CD14-positive monocyte (primary cell): ENCODE measurements at regions not wholly inside any gene's neighbourhood (a gene's known extent, or its start where the extent isn't known, plus 50 kb on each side); places are given as distances from the start of the nearest gene placed in this dataset.
"Not testable (repeated sequence)": the region's sequence is repeated elsewhere in the genome, so short reads cannot be mapped to it uniquely, and the experiment has no call there.

Source experiments
- DNase-seq, 3 donors: peaks; one replicate each; pipeline ENCODE4 v3.0.0-alpha.2; 2011 to 2022
- H2AFZ ChIP-seq: 2 replicates; pipeline ENCODE4 v1.6.0; 2012; ENCODE audit warnings: mild to moderate bottlenecking, low read depth, low read length, inconsistent platforms; ENCODE audit not compliant: insufficient read depth, poor library complexity, severe bottlenecking
- H3K27ac ChIP-seq, 2 donors: 1 replicate in 1 of 2; 2 replicates in 1 of 2; pipeline ENCODE4 v1.5.1; 2012 to 2013; ENCODE audit warnings: low read length in 2 of 2, control low read depth in 1 of 2, inconsistent platforms in 1 of 2, low read depth in 1 of 2, mild to moderate bottlenecking in 1 of 2
- H3K27me3 ChIP-seq, 2 donors: one replicate each; pipeline versions ENCODE4 v1.6.0 to v1.6.1; 2011 to 2013; ENCODE audit warnings: low read length in 2 of 2; ENCODE audit not compliant: control insufficient read depth in 2 of 2, insufficient read depth in 2 of 2
- H3K36me3 ChIP-seq, 2 donors: replicated peaks in 1 of 2; 1 replicate in 1 of 2; 2 replicates in 1 of 2; pipeline versions ENCODE4 v1.5.1 to v1.6.1; 2012 to 2013; ENCODE audit warnings: low read length in 2 of 2, control low read depth in 1 of 2, inconsistent platforms in 1 of 2, mild to moderate bottlenecking in 1 of 2; ENCODE audit not compliant: insufficient read depth in 2 of 2, control insufficient read depth in 1 of 2
- H3K4me1 ChIP-seq, 2 donors: 1 replicate in 1 of 2; 2 replicates in 1 of 2; pipeline versions ENCODE4 v1.5.1 to v1.6.1; 2012 to 2013; ENCODE audit warnings: low read length in 2 of 2, control low read depth in 1 of 2, inconsistent platforms in 1 of 2, mild to moderate bottlenecking in 1 of 2, moderate library complexity in 1 of 2; ENCODE audit not compliant: insufficient read depth in 2 of 2, control insufficient read depth in 1 of 2
- H3K4me2 ChIP-seq: replicated peaks from 2 replicates; pipeline ENCODE3; 2012; ENCODE audit warnings: low read length, moderate library complexity, mild to moderate bottlenecking; ENCODE audit not compliant: poor library complexity, severe bottlenecking; ENCODE audit errors: extremely low read depth
- H3K4me3 ChIP-seq, 3 experiments: fragments of 200-600 bp in 1 of 3; sonication (generic) in 1 of 3; replicated peaks in 1 of 3; 1 replicate in 2 of 3; 2 replicates in 1 of 3; pipeline ENCODE4 v1.5.1; 2011 to 2013; ENCODE audit warnings: low read length in 3 of 3, mild to moderate bottlenecking in 3 of 3, control low read depth in 2 of 3, low read depth in 2 of 3, inconsistent platforms in 1 of 3, moderate library complexity in 1 of 3
- H3K79me2 ChIP-seq: 2 replicates; pipeline ENCODE4 v1.6.0; 2012; ENCODE audit warnings: mild to moderate bottlenecking, control low read depth, inconsistent platforms, low read length, moderate library complexity; ENCODE audit not compliant: insufficient read depth
- H3K9ac ChIP-seq: 2 replicates; pipeline ENCODE4 v1.6.0; 2017; ENCODE audit warnings: low read length, mild to moderate bottlenecking; ENCODE audit not compliant: insufficient read depth, poor library complexity, severe bottlenecking
- H3K9me3 ChIP-seq, 2 donors: replicated peaks in 1 of 2; 1 replicate in 1 of 2; 2 replicates in 1 of 2; pipeline versions ENCODE4 v1.5.1 to v1.6.1; 2012 to 2013; ENCODE audit warnings: low read length in 2 of 2, control low read depth in 1 of 2; ENCODE audit not compliant: control insufficient read depth in 1 of 2, insufficient read depth in 1 of 2
- H4K20me1 ChIP-seq: 2 replicates; pipeline ENCODE4 v1.6.0; 2012; ENCODE audit warnings: mild to moderate bottlenecking, low read length, control low read depth, moderate library complexity; ENCODE audit not compliant: insufficient read depth
- H3K27ac Mint-ChIP-seq, 7 donors: one replicate each; pipeline ENCODE4 v1.8.0; 2020; ENCODE audit warnings: mild to moderate bottlenecking in 7 of 7, mixed read lengths in 7 of 7, moderate library complexity in 6 of 7, inconsistent platforms in 2 of 7
- H3K27me3 Mint-ChIP-seq, 3 donors: one replicate each; pipeline ENCODE4 v1.8.0; 2021 to 2022; ENCODE audit warnings: low read depth in 3 of 3, mild to moderate bottlenecking in 3 of 3, mixed read lengths in 3 of 3, moderate library complexity in 3 of 3, inconsistent platforms in 1 of 3
- H3K36me3 Mint-ChIP-seq, 2 donors: one replicate each; pipeline ENCODE4 v1.8.0; 2020; ENCODE audit warnings: mixed read lengths in 2 of 2, inconsistent platforms in 1 of 2, mild to moderate bottlenecking in 1 of 2
- H3K4me1 Mint-ChIP-seq: one replicate; pipeline ENCODE4 v1.8.0; 2020; ENCODE audit warnings: mild to moderate bottlenecking, mixed read lengths
- H3K4me3 Mint-ChIP-seq, 2 donors: one replicate each; pipeline ENCODE4 v1.8.0; 2020; ENCODE audit warnings: mild to moderate bottlenecking in 2 of 2, mixed read lengths in 2 of 2, moderate library complexity in 1 of 2
- H3K9me3 Mint-ChIP-seq, 7 donors: one replicate each; pipeline ENCODE4 v1.8.0; 2020 to 2022; ENCODE audit warnings: mixed read lengths in 7 of 7, mild to moderate bottlenecking in 6 of 7, moderate library complexity in 6 of 7, inconsistent platforms in 2 of 7
- CTCF ChIP-seq: fragments of 200-600 bp; IDR thresholded peaks from one replicate; pipeline ENCODE4 v1.8.0; 2022; ENCODE audit warnings: antibody characterized with exemption, mild to moderate bottlenecking
- WGBS: methylation state at CpG from one replicate; pipeline ENCODE4 v1.1.5; 2013; ENCODE audit warnings: missing lambda C conversion rate; ENCODE audit not compliant: insufficient coverage; 5-methylcytosine and 5-hydroxymethylcytosine counted together
- intact Hi-C, 2 donors: fragments of 100-400 bp; cut with micrococcal nuclease; formaldehyde crosslinking; loops; one replicate each; pipeline versions ENCODE4 v1.15.0 to v1.15.1; 2023

- Histone ChIP-seq H3K27me3 (no peaks in the 10 kb centered on the region), H3K9me3 (peaks cover 0 to 8% of the 10 kb centered on the region in 2 donors), H2AFZ (no peak overlapping the region), H3K4me3 (no peak overlapping the region), H3K4me2 (no peak overlapping the region), H3K9ac (no peak overlapping the region), H3K79me2 (no peaks in the 10 kb centered on the region), H4K20me1 (no peaks in the 10 kb centered on the region), H3K36me3 (no peaks in the 10 kb centered on the region), H3K4me1 (peaks cover 4 to 10% of the 10 kb centered on the region in 2 donors), H3K27ac (no peak overlapping the region)
- Mint-ChIP-seq H3K4me1 (peaks cover 16% of the 10 kb centered on the region), H3K27me3 (peaks cover 1 to 3% (median 1%) of the 10 kb centered on the region in 3 donors), H3K4me3 (no peak overlapping the region), H3K27ac (no peak overlapping the region), H3K9me3 (peaks cover 3 to 12% (median 11%) of the 10 kb centered on the region in 7 donors), H3K36me3 (no peaks in the 10 kb centered on the region)
- 96% methylated on average over 3 of the region's 3 CpGs for WGBS
- intact Hi-C loops = no loop called here
- no peak for DNase-seq
- TF ChIP-seq CTCF = no peak
Observed at GRCh38 chr17:20823905-20824304, 218.9 kb downstream of the USP22 start.

GRCh38 chr17:20825539-20825938, 217.3 kb downstream of the USP22 start:
- Mint-ChIP-seq H3K27me3 (peaks cover 1 to 5% (median 1%) of the 10 kb centered on the region in 3 donors), H3K4me1 (peaks cover 16% of the 10 kb centered on the region), H3K36me3 (no peaks in the 10 kb centered on the region), H3K4me3 (peak overlapping the region; percentile 59 to 60), H3K27ac (peak overlapping the region in 1 of 7 donors; percentile 78), H3K9me3 (peaks cover 3 to 12% (median 11%) of the 10 kb centered on the region in 7 donors)
- H2AFZ ChIP-seq = peak overlapping the region; percentile 29
- H3K9ac ChIP-seq = no peak overlapping the region
- H3K9me3 ChIP-seq = peaks cover 0 to 8% of the 10 kb centered on the region in 2 donors
- no peak for TF ChIP-seq CTCF
- H3K79me2 ChIP-seq = no peaks in the 10 kb centered on the region
- H3K27ac ChIP-seq = peak overlapping the region in 1 of 2 donors; percentile 41
- 86% methylated on average over 7 of the region's 9 CpGs for WGBS
- no peaks in the 10 kb centered on the region for H4K20me1 ChIP-seq
- H3K4me2 ChIP-seq = peak overlapping the region; percentile 19
- no peak overlapping the region for H3K4me3 ChIP-seq
- intact Hi-C loops = no loop called here
- no peak for DNase-seq
- H3K27me3 ChIP-seq = no peaks in the 10 kb centered on the region
- H3K36me3 ChIP-seq = no peaks in the 10 kb centered on the region
- peaks cover 4 to 10% of the 10 kb centered on the region in 2 donors for H3K4me1 ChIP-seq

- H3K36me3 Mint-ChIP-seq, H2AFZ ChIP-seq, H3K4me1 ChIP-seq, H3K79me2 ChIP-seq, intact Hi-C loops, H3K9ac ChIP-seq, H4K20me1 ChIP-seq, H3K36me3 ChIP-seq, DNase-seq, H3K27ac ChIP-seq, H3K27ac Mint-ChIP-seq, H3K9me3 ChIP-seq, H3K4me1 Mint-ChIP-seq, H3K9me3 Mint-ChIP-seq: not testable (repeated sequence)
- peak overlapping the region; percentile 45 to 72 for H3K4me3 Mint-ChIP-seq
- Histone ChIP-seq H3K4me3 (peak overlapping the region in 1 of 3 experiments; percentile 20), H3K4me2 (peak overlapping the region; percentile 36), H3K27me3 (peaks cover 7 to 28% of the 10 kb centered on the region in 2 donors)
- WGBS = 0% methylated on average over 1 of the region's 23 CpGs
- peaks cover 33 to 55% (median 47%) of the 10 kb centered on the region in 3 donors for H3K27me3 Mint-ChIP-seq
Observed at GRCh38 chr17:20840453-20840852, 202.4 kb downstream of the USP22 start.
